ENCODE measurements at regions not wholly inside any gene's neighbourhood (a gene's known extent, or its start where the extent isn't known, plus 50 kb on each side); places are given as distances from the start of the nearest gene placed in this dataset.
"Not testable (repeated sequence)": the region's sequence is repeated elsewhere in the genome, so short reads cannot be mapped to it uniquely, and the experiment has no call there.

DNA sequence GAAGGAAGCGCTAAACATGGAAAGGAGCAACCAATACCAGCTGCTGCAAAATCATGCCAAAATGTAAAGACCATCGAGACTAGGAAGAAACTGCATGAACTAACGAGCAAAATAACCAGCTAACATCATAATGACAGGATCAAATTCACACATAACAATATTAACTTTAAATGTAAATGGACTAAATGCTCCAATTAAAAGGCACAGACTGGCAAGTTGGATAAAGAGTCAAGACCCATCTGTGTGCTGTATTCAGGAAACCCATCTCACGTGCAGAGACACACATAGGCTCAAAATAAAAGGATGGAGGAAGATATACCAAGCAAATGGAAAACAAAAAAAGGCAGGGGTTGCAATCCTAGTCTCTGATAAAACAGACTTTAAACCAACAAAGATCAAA lies 570.0 kb upstream of the CDH11 start:
- not testable (repeated sequence) for TF ChIP-seq POLR2A (IDR thresholded peaks at IDR 0.05; ENCODE audit: borderline replicate concordance, extremely low read depth, insufficient read depth, insufficient read length); POLR2AphosphoS5 (IDR thresholded peaks at IDR 0.05; ENCODE audit: low read depth, low read length); CEBPB (IDR thresholded peaks at IDR 0.05; ENCODE audit: low read depth); CBX3 (IDR thresholded peaks at IDR 0.05; ENCODE audit: low read depth); TCF7L2 (IDR thresholded peaks at IDR 0.05; ENCODE audit: borderline replicate concordance, extremely low read depth, insufficient read depth, insufficient read length); YY1 (IDR thresholded peaks at IDR 0.05; ENCODE audit: extremely low read depth, insufficient replicate concordance, low read depth, low read length); EZH2phosphoT487 (IDR thresholded peaks at IDR 0.05; ENCODE audit: borderline replicate concordance)
- TF ChIP-seq, protein P1, sequence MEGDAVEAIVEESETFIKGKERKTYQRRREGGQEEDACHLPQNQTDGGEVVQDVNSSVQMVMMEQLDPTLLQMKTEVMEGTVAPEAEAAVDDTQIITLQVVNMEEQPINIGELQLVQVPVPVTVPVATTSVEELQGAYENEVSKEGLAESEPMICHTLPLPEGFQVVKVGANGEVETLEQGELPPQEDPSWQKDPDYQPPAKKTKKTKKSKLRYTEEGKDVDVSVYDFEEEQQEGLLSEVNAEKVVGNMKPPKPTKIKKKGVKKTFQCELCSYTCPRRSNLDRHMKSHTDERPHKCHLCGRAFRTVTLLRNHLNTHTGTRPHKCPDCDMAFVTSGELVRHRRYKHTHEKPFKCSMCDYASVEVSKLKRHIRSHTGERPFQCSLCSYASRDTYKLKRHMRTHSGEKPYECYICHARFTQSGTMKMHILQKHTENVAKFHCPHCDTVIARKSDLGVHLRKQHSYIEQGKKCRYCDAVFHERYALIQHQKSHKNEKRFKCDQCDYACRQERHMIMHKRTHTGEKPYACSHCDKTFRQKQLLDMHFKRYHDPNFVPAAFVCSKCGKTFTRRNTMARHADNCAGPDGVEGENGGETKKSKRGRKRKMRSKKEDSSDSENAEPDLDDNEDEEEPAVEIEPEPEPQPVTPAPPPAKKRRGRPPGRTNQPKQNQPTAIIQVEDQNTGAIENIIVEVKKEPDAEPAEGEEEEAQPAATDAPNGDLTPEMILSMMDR (IDR thresholded peaks at IDR 0.05 in 2 of 3, conservative IDR thresholded peaks at IDR 0.05 in 1 of 3; ENCODE audit: borderline replicate concordance in 1 of 3, insufficient read depth in 1 of 3, low read depth in 2 of 3, low read length in 2 of 3): not testable (repeated sequence)
- TF ChIP-seq, protein P2, sequence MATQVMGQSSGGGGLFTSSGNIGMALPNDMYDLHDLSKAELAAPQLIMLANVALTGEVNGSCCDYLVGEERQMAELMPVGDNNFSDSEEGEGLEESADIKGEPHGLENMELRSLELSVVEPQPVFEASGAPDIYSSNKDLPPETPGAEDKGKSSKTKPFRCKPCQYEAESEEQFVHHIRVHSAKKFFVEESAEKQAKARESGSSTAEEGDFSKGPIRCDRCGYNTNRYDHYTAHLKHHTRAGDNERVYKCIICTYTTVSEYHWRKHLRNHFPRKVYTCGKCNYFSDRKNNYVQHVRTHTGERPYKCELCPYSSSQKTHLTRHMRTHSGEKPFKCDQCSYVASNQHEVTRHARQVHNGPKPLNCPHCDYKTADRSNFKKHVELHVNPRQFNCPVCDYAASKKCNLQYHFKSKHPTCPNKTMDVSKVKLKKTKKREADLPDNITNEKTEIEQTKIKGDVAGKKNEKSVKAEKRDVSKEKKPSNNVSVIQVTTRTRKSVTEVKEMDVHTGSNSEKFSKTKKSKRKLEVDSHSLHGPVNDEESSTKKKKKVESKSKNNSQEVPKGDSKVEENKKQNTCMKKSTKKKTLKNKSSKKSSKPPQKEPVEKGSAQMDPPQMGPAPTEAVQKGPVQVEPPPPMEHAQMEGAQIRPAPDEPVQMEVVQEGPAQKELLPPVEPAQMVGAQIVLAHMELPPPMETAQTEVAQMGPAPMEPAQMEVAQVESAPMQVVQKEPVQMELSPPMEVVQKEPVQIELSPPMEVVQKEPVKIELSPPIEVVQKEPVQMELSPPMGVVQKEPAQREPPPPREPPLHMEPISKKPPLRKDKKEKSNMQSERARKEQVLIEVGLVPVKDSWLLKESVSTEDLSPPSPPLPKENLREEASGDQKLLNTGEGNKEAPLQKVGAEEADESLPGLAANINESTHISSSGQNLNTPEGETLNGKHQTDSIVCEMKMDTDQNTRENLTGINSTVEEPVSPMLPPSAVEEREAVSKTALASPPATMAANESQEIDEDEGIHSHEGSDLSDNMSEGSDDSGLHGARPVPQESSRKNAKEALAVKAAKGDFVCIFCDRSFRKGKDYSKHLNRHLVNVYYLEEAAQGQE (IDR thresholded peaks at IDR 0.05; ENCODE audit: low read depth): not testable (repeated sequence)
